Adrenal gland (tissue), 9 donors: ENCODE measurements at regions not wholly inside any gene's neighbourhood (a gene's known extent, or its start where the extent isn't known, plus 50 kb on each side); places are given as distances from the start of the nearest gene placed in this dataset.

Experiments
- DNase-seq, 7 donors: peaks; one replicate each; pipeline ENCODE4 v3.0.0-alpha.2; 2019 to 2020
- H3K27ac ChIP-seq, 5 donors: fragments of 200-600 bp; sonication (generic) in 4 of 5; 1 replicate in 3 of 5; 2 replicates in 2 of 5; pipeline versions ENCODE4 v1.5.1 to v1.8.0; 2016 to 2020; ENCODE audit warnings: mild to moderate bottlenecking in 1 of 5
- H3K27me3 ChIP-seq: fragments of 200-600 bp; 2 replicates; pipeline ENCODE4 v1.8.0; 2021
- H3K36me3 ChIP-seq, 2 donors: fragments of 200-600 bp; replicated peaks in 1 of 2; 1 replicate in 1 of 2; 2 replicates in 1 of 2; pipeline versions ENCODE4 v1.5.1 to v1.8.0; 2018 to 2022
- H3K4me1 ChIP-seq, 2 donors: fragments of 200-600 bp; replicated peaks in 1 of 2; 1 replicate in 1 of 2; 2 replicates in 1 of 2; pipeline versions ENCODE4 v1.5.1 to v1.8.0; 2018 to 2021
- H3K4me3 ChIP-seq, 4 donors: fragments of 200-600 bp; sonication (generic) in 3 of 4; one replicate each; pipeline ENCODE4 v1.5.1; 2016 to 2018
- H3K9me3 ChIP-seq, 3 donors: fragments of 200-600 bp; sonication (generic) in 1 of 3; replicated peaks in 1 of 3; 1 replicate in 2 of 3; 2 replicates in 1 of 3; pipeline versions ENCODE4 v1.5.1 to v1.8.0; 2016 to 2021
- POLR2A ChIP-seq, 2 donors: fragments of 450-650 bp; IDR thresholded peaks; one replicate each; pipeline ENCODE4 v1.6.1; 2017; ENCODE audit warnings: antibody characterized with exemption in 2 of 2, mild to moderate bottlenecking in 2 of 2, moderate library complexity in 1 of 2
- WGBS, 4 donors: extraction: QIAGEN DNeasy Blood & Tissue Kit in 2 of 4; methylation state at CpG; one replicate each; pipeline versions ENCODE4 v1.1.5 to v1.1.7; 2013 to 2017; 5-methylcytosine and 5-hydroxymethylcytosine counted together
- intact Hi-C, 2 donors: fragments of 100-400 bp; cut with DNase I; formaldehyde crosslinking; loops; one replicate each; pipeline versions ENCODE4 v1.14.1 to v1.15.0; 2022 to 2023
- TF ChIP-seq, protein P1 (sequence below), 6 experiments: fragments of 450-650 bp in 4 of 6; fragments of 200-600 bp in 2 of 6; sonication (generic) in 1 of 6; IDR thresholded peaks; 1 replicate in 5 of 6; 2 replicates in 1 of 6; pipeline versions ENCODE4 v1.5.1 to v1.8.0; 2016 to 2021; ENCODE audit warnings: antibody characterized with exemption in 6 of 6, mild to moderate bottlenecking in 2 of 6, moderate library complexity in 1 of 6
- donor health status: healthy with polysubstance abuse.
- donor health status: Bipolar disorder and iron deficiency.
- donor health status: DM: yes; HTN: yes; CAD: no.
- donor health status: DM: no; HTN: no; CAD: no.
- donor health status: DM: no; HTN: no; CAD: no.

DNA sequence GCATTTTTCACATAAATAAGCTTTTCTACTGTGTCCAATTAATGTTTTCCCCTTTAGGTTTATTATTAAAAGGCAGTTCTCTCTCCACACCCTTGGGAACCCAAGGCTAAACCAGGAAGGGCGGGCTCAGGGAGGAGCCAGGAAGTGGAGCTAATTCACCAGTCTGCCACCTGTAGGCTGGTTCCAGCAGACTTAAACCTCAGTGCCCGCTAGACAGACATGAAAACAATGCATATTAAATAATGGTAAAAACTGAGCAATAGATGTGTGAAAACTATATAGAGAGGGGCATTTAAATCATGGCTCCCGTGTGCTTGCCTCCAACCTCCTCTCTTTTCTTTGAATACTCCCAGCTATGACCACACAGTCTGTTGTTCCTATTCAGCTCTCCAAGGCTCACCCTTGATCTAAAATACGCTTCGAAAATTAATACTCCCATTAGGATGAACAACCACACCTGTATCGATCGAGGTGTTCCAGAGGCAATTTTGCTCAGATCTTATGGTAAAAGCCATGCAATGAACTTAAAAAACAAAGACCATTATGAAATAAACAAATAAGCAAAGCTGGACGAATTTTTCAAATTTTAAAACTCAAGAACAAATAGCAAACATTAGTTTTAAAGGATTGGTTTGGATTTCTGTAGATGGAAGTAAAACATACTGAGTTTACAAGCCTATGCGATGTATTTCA is 253.3 kb downstream of the TJP1 start:
- DNase-seq: peak in 1 of 7 donors; percentile 61
- H3K36me3 ChIP-seq: no peaks in the 10 kb centered on the region
- H3K27ac ChIP-seq: no peak overlapping the region
- H3K4me1 ChIP-seq: no peaks in the 10 kb centered on the region
- no peak overlapping the region for H3K4me3 ChIP-seq
- H3K27me3 ChIP-seq: peaks cover 27% of the 10 kb centered on the region
- H3K9me3 ChIP-seq: no peaks in the 10 kb centered on the region
- TF ChIP-seq, protein P1, sequence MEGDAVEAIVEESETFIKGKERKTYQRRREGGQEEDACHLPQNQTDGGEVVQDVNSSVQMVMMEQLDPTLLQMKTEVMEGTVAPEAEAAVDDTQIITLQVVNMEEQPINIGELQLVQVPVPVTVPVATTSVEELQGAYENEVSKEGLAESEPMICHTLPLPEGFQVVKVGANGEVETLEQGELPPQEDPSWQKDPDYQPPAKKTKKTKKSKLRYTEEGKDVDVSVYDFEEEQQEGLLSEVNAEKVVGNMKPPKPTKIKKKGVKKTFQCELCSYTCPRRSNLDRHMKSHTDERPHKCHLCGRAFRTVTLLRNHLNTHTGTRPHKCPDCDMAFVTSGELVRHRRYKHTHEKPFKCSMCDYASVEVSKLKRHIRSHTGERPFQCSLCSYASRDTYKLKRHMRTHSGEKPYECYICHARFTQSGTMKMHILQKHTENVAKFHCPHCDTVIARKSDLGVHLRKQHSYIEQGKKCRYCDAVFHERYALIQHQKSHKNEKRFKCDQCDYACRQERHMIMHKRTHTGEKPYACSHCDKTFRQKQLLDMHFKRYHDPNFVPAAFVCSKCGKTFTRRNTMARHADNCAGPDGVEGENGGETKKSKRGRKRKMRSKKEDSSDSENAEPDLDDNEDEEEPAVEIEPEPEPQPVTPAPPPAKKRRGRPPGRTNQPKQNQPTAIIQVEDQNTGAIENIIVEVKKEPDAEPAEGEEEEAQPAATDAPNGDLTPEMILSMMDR (IDR thresholded peaks at IDR 0.05): no peak
- no peak for TF ChIP-seq POLR2A (IDR thresholded peaks at IDR 0.05)
- WGBS, 4 donors: 35 to 47% (median 41%) methylated on average over 9 of the region's 9 CpGs
- intact Hi-C loops: loop anchor here in 1 of 2 donors (10.0 kb wide), 1 partner anchor 64 kb away; no protein-coding TSS in a partner anchor

DNA sequence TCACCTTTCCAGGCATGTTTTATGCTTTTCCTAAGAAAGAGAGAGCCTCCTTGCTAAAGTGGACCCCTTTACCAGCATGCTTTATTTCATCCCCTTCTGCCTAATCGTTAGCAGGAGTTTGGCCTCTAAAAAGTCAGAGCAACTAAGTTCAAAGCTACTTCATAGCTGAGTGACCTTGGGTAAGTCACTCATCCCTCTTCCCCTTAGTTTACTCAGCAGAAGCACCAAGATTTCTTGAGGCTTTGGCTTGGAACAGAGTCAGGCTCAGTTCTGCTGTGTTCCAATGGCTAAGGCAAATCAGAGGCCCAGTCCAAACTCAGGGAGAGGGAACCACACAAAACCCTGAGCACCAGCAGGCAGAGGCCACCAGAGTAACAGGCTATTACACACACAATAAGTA is 254.9 kb downstream of the TJP1 start:
- no peak overlapping the region for H3K4me3 ChIP-seq
- no peaks in the 10 kb centered on the region for H3K4me1 ChIP-seq
- peaks cover 23% of the 10 kb centered on the region for H3K27me3 ChIP-seq
- TF ChIP-seq, protein P1 (IDR thresholded peaks at IDR 0.05): no peak
- TF ChIP-seq POLR2A (IDR thresholded peaks at IDR 0.05): no peak
- DNase-seq: no peak
- intact Hi-C loops: loop anchor here in 1 of 2 donors (10.0 kb wide), 1 partner anchor 63 kb away; no protein-coding TSS in a partner anchor
- no peak overlapping the region for H3K27ac ChIP-seq
- 50 to 54% (median 53%) methylated on average over 1 of the region's 1 CpG for WGBS, 4 donors
- H3K36me3 ChIP-seq: no peaks in the 10 kb centered on the region
- no peaks in the 10 kb centered on the region for H3K9me3 ChIP-seq

DNA sequence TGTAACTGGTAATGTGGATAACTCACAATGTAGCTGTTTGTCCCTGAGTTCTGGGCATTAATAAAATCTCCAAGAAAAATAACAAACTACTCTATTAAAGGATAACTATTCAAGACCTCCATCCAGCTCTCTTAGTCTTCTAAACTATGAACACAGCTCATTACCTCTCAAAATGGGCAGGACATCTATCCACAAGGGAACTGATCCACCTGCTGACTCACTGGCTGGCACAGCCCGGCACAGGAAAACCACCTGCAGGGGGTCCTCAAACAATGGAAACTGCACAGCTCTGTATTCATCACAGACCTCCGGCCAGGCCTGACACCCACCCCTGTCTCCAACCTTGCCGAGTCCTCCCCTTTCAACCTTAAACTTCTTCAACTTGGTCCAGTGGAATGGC is 255.4 kb downstream of the TJP1 start:
- DNase-seq: no peak
- H3K9me3 ChIP-seq: no peaks in the 10 kb centered on the region
- H3K4me3 ChIP-seq: no peak overlapping the region
- intact Hi-C loops: loop anchor here in 1 of 2 donors (10.0 kb wide), 1 partner anchor 62 kb away; no protein-coding TSS in a partner anchor
- peaks cover 19% of the 10 kb centered on the region for H3K27me3 ChIP-seq
- H3K4me1 ChIP-seq: no peaks in the 10 kb centered on the region
- WGBS, 4 donors: 80 to 86% (median 82%) methylated on average over 3 of the region's 3 CpGs
- no peak for TF ChIP-seq POLR2A (IDR thresholded peaks at IDR 0.05)
- TF ChIP-seq, protein P1 (IDR thresholded peaks at IDR 0.05): no peak
- no peaks in the 10 kb centered on the region for H3K36me3 ChIP-seq
- H3K27ac ChIP-seq: no peak overlapping the region

DNA sequence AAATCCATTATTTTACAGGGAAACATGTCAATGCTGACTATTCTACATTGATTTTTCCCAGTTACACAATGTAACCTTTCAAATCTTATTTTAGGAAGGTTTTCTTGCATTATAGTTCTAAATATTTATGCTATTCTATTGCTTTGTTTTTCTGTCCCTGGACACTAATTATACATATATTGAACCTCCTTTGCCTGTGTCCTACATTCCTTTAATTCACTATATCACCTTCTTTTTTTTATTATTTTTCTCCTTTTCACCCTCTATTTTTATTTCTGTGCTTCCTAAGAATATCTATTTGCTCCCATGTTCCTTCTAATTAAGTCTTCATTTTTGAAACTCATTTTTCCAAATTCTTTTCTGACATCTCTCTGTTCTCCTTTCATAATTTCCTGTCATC is 259.2 kb downstream of the TJP1 start:
- intact Hi-C loops: loop anchor here in 1 of 2 donors (10.0 kb wide), 1 partner anchor 58 kb away; no protein-coding TSS in a partner anchor
- H3K27ac ChIP-seq: no peak overlapping the region
- TF ChIP-seq, protein P1 (IDR thresholded peaks at IDR 0.05): no peak
- TF ChIP-seq POLR2A (IDR thresholded peaks at IDR 0.05): no peak
- no peaks in the 10 kb centered on the region for H3K36me3 ChIP-seq
- no peaks in the 10 kb centered on the region for H3K4me1 ChIP-seq
- H3K27me3 ChIP-seq: no peaks in the 10 kb centered on the region
- no peaks in the 10 kb centered on the region for H3K9me3 ChIP-seq
- H3K4me3 ChIP-seq: no peak overlapping the region
- no peak for DNase-seq
